ENCODE measurements at regions not wholly inside any gene's neighbourhood (a gene's known extent, or its start where the extent isn't known, plus 50 kb on each side); places are given as distances from the start of the nearest gene placed in this dataset.

DNA sequence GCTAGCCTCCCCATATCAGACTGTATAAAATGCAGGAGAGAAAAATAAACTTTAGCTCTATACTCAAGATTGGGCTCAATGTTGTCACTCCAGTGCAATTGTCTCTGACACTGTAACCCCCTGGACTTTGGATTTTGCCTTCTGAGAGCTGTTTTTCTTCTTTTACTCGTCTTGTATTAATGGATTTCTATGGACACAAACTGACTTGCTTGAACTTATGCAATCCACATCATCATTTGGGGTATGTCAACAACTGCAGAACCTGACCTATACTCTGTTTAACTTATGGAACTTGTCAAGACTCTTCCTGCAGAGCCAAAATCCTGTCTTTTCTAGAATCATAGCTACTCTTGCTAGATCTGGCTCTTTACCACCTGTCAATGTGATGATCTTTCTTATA is 257.8 kb upstream of the DCC start:
- TF ChIP-seq POLR2AphosphoS5 (IDR thresholded peaks at IDR 0.05; ENCODE audit: insufficient read depth in 1 of 2, low read depth in 1 of 2) (no peak), POLR2A (IDR thresholded peaks at IDR 0.05) (no peak), CTCF (IDR thresholded peaks at IDR 0.05) (no peak)
- Histone ChIP-seq H3K4me3 (no peak overlapping the region), H3K27ac (no peak overlapping the region), H3K4me1 (no peaks in the 10 kb centered on the region), H3K36me3 (no peaks in the 10 kb centered on the region), H3K9me3 (no peaks in the 10 kb centered on the region), H3K27me3 (no peaks in the 10 kb centered on the region)
- intact Hi-C loops (cut with DNase I), result no loop called here
- no peak for DNase-seq (ENCODE audit: extremely low spot score in 2 of 2)

DNA sequence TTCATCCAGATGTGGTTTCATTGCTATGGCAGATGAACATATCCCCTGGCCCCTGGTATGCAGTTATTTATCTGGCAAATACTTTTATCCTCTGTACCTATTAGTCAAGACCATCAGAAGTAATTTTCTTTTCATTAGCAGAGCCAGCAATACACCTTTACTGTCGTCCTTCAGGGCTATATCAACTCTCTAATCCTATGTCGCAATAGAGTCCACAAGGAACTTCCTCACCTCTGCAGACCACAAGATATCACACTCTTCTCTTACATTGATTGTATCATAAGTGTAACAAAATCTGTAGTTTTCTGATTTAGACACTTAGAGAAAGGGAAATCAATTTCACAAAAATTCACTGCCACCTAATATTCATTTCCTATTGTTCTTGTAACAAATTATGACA is 252.9 kb upstream of the DCC start:
- Histone ChIP-seq H3K4me1 (no peaks in the 10 kb centered on the region), H3K27ac (no peak overlapping the region), H3K9me3 (no peaks in the 10 kb centered on the region), H3K4me3 (no peak overlapping the region), H3K27me3 (no peaks in the 10 kb centered on the region), H3K36me3 (no peaks in the 10 kb centered on the region)
- intact Hi-C loops (cut with DNase I), result no loop called here
- no peak for DNase-seq (ENCODE audit: extremely low spot score in 2 of 2)
- TF ChIP-seq POLR2A (IDR thresholded peaks at IDR 0.05) (no peak), POLR2AphosphoS5 (IDR thresholded peaks at IDR 0.05; ENCODE audit: insufficient read depth in 1 of 2, low read depth in 1 of 2) (no peak), CTCF (IDR thresholded peaks at IDR 0.05) (no peak)

- no peaks in the 10 kb centered on the region for H3K36me3 ChIP-seq
- H3K4me3 ChIP-seq, result no peak overlapping the region
- no peaks in the 10 kb centered on the region for H3K4me1 ChIP-seq
- no peaks in the 10 kb centered on the region for H3K9me3 ChIP-seq
- H3K27ac ChIP-seq, result no peak overlapping the region
- intact Hi-C loops (cut with DNase I), result loop anchor here (5.0 kb wide), 1 partner anchor 652 kb away; no protein-coding TSS in a partner anchor
- DNase-seq (ENCODE audit: extremely low spot score in 2 of 2), result no peak
- no peaks in the 10 kb centered on the region for H3K27me3 ChIP-seq
- TF ChIP-seq POLR2AphosphoS5 (IDR thresholded peaks at IDR 0.05; ENCODE audit: insufficient read depth in 1 of 2, low read depth in 1 of 2), result no peak
- TF ChIP-seq POLR2A (IDR thresholded peaks at IDR 0.05), result no peak
- TF ChIP-seq CTCF (IDR thresholded peaks at IDR 0.05), result no peak
These were observed 250.0 kb upstream of the DCC start for GRCh38 chr18:52090005-52090404.

DNA sequence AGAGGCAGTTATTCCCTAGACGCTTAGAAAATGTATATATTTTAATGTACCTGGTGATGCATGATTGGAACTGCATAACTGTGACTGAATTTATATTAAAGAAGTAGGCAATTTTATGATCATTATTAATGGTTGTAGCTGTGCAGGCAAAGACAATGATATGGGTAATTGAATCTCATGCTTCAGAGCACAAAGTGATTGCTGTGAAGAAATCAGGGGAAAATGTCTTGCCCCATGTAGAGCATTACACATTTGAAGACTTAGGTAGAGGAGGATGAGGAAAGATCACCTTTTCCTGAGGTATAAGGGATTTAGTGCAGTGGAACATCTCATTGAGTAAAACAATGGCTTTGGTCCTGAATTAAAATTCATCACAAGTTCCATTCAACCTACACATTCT is 246.8 kb upstream of the DCC start:
- intact Hi-C loops (cut with DNase I), result loop anchor here (5.0 kb wide), 1 partner anchor 649 kb away; no protein-coding TSS in a partner anchor
- Histone ChIP-seq H3K4me3 (no peak overlapping the region), H3K27ac (no peak overlapping the region), H3K27me3 (no peaks in the 10 kb centered on the region), H3K4me1 (no peaks in the 10 kb centered on the region), H3K9me3 (no peaks in the 10 kb centered on the region), H3K36me3 (no peaks in the 10 kb centered on the region)
- TF ChIP-seq POLR2A (IDR thresholded peaks at IDR 0.05) (no peak), POLR2AphosphoS5 (IDR thresholded peaks at IDR 0.05; ENCODE audit: insufficient read depth in 1 of 2, low read depth in 1 of 2) (no peak), CTCF (IDR thresholded peaks at IDR 0.05) (no peak)
- DNase-seq (ENCODE audit: extremely low spot score in 2 of 2), result no peak

DNA sequence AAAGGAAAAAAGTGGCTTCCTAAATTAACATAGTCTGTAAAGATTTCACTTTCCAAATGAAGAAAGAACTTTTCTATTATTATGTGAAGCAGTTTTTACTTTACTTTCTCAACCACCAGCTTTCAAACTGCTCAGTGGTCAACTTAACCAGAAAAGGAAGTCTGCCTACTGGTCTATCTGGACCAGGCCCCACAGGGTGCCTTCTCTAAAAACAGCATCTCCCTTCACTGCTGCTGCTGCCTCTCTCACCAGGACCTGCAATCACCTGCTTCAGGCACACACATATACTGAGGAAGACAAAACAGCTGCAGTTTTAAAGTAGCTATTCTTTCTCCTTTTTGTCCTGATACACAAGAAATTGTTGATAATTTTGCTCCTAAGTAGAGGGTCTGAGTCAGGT is 221.3 kb upstream of the DCC start:
- Histone ChIP-seq H3K9me3 (no peaks in the 10 kb centered on the region), H3K27me3 (no peaks in the 10 kb centered on the region), H3K27ac (no peak overlapping the region), H3K36me3 (no peaks in the 10 kb centered on the region), H3K4me1 (no peaks in the 10 kb centered on the region), H3K4me3 (no peak overlapping the region)
- intact Hi-C loops (cut with DNase I), result no loop called here
- DNase-seq (ENCODE audit: extremely low spot score in 2 of 2), result no peak
- TF ChIP-seq CTCF (IDR thresholded peaks at IDR 0.05) (no peak), POLR2AphosphoS5 (IDR thresholded peaks at IDR 0.05; ENCODE audit: insufficient read depth in 1 of 2, low read depth in 1 of 2) (no peak), POLR2A (IDR thresholded peaks at IDR 0.05) (no peak)

Measured in vagina (tissue), 2 donors.